Neural cell (in vitro differentiated cells): ENCODE measurements at regions not wholly inside any gene's neighbourhood (a gene's known extent, or its start where the extent isn't known, plus 50 kb on each side); places are given as distances from the start of the nearest gene placed in this dataset.

Source experiments
- H2AFZ ChIP-seq: fragments of 200-600, 300-800 bp; sonication (generic), shearing (Covaris generic); 2 replicates; pipeline ENCODE4 v1.6.0; 2014; ENCODE audit warnings: low read depth, mild to moderate bottlenecking, antibody characterized with exemption, low read length, moderate library complexity
- H3F3A ChIP-seq: fragments of 200-600 bp; shearing (Covaris generic); 2 replicates; pipeline ENCODE4 v1.6.1; 2016; ENCODE audit warnings: mild to moderate bottlenecking, moderate library complexity, mixed read lengths, antibody characterized with exemption, low read length; ENCODE audit not compliant: insufficient read depth, poor library complexity, severe bottlenecking
- H3K27ac ChIP-seq: fragments of 200-600, 300-800 bp; sonication (generic), shearing (Covaris generic); 2 replicates; pipeline ENCODE4 v1.5.1; 2014; ENCODE audit warnings: mild to moderate bottlenecking, low read length, moderate library complexity
- H3K27me3 ChIP-seq: fragments of 300-800, 200-600 bp; sonication (generic), shearing (Covaris generic); 2 replicates; pipeline ENCODE4 v1.6.0; 2014; ENCODE audit warnings: mild to moderate bottlenecking, low read depth, low read length, moderate library complexity; ENCODE audit not compliant: insufficient read depth
- H3K36me3 ChIP-seq: fragments of 300-800, 200-600 bp; sonication (generic), shearing (Covaris generic); 2 replicates; pipeline ENCODE4 v1.5.1; 2014; ENCODE audit warnings: mild to moderate bottlenecking, antibody characterized with exemption, low read length, moderate library complexity; ENCODE audit not compliant: insufficient read depth
- H3K4me2 ChIP-seq: fragments of 300-800, 200-600 bp; sonication (generic), shearing (Covaris generic); 2 replicates; pipeline ENCODE4 v1.6.0; 2014; ENCODE audit warnings: mild to moderate bottlenecking, low read length
- H3K4me3 ChIP-seq: fragments of 300-800, 200-600 bp; sonication (generic), shearing (Covaris generic); 2 replicates; pipeline ENCODE4 v1.5.1; 2014; ENCODE audit warnings: mild to moderate bottlenecking, low read length, moderate library complexity
- H3K79me2 ChIP-seq: fragments of 200-600 bp; shearing (Covaris generic); replicated peaks from 2 replicates; pipeline ENCODE4 v1.6.0; 2014; ENCODE audit warnings: mild to moderate bottlenecking, low read length, moderate library complexity; ENCODE audit not compliant: insufficient read depth
- H3K9ac ChIP-seq: fragments of 300-800, 200-600 bp; sonication (generic), shearing (Covaris generic); 2 replicates; pipeline ENCODE4 v1.6.1; 2016; ENCODE audit warnings: mild to moderate bottlenecking, low read length, mixed read lengths
- H3K9me2 ChIP-seq: fragments of 200-600 bp; shearing (Covaris generic); 2 replicates; pipeline ENCODE4 v1.6.1; 2016; ENCODE audit warnings: mild to moderate bottlenecking, low read length, mixed read lengths; ENCODE audit not compliant: insufficient read depth
- H3K9me3 ChIP-seq: fragments of 200-600, 300-800 bp; sonication (generic), shearing (Covaris generic); 2 replicates; pipeline ENCODE4 v1.6.1; 2016; ENCODE audit warnings: mild to moderate bottlenecking, mixed run types, low read length, moderate library complexity, mixed read lengths
- H4K20me1 ChIP-seq: fragments of 200-600 bp; shearing (Covaris generic); 2 replicates; pipeline ENCODE4 v1.6.1; 2016; ENCODE audit warnings: mild to moderate bottlenecking, mixed run types; ENCODE audit not compliant: insufficient read depth
- EP300 ChIP-seq: fragments of 450-650 bp; conservative IDR thresholded peaks from 2 replicates; pipeline ENCODE4 v1.6.1; 2014; ENCODE audit warnings: antibody characterized with exemption, mild to moderate bottlenecking, moderate library complexity; ENCODE audit not compliant: poor library complexity, severe bottlenecking
- EZH2 ChIP-seq: fragments of 200-600, 300-800 bp; shearing (Covaris generic), sonication (generic); IDR thresholded peaks from 2 replicates; pipeline ENCODE4 v1.6.1; 2014; ENCODE audit warnings: antibody characterized with exemption, low read length, borderline replicate concordance, mild to moderate bottlenecking; ENCODE audit not compliant: insufficient read depth, poor library complexity, severe bottlenecking
- MXI1 ChIP-seq: fragments of 450-650 bp; conservative IDR thresholded peaks from 2 replicates; pipeline ENCODE4 v1.6.1; 2014; ENCODE audit warnings: antibody characterized with exemption, mild to moderate bottlenecking; ENCODE audit not compliant: poor library complexity, severe bottlenecking
- POLR2AphosphoS5 ChIP-seq: IDR thresholded peaks from 2 replicates; pipeline ENCODE4 v1.6.1; 2012
- RAD21 ChIP-seq: fragments of 450-650 bp; conservative IDR thresholded peaks from 2 replicates; pipeline ENCODE4 v1.6.1; 2014; ENCODE audit warnings: antibody characterized with exemption, mild to moderate bottlenecking, moderate library complexity
- SMC3 ChIP-seq: fragments of 450-650 bp; conservative IDR thresholded peaks from 2 replicates; pipeline ENCODE4 v1.6.1; 2014; ENCODE audit warnings: antibody characterized with exemption, mild to moderate bottlenecking, moderate library complexity; ENCODE audit not compliant: poor library complexity
- TAF1 ChIP-seq: IDR thresholded peaks from 2 replicates; pipeline ENCODE4 v1.6.1; 2012; ENCODE audit warnings: low read depth
- TF ChIP-seq, protein P1 (sequence below): IDR thresholded peaks from 2 replicates; pipeline ENCODE4 v1.6.1; 2012; ENCODE audit warnings: borderline replicate concordance
- TF ChIP-seq, protein P2 (sequence below): fragments of 450-650 bp; IDR thresholded peaks from 2 replicates; pipeline ENCODE4 v1.5.1; 2014; ENCODE audit warnings: antibody characterized with exemption, mild to moderate bottlenecking, moderate library complexity; ENCODE audit not compliant: poor library complexity, severe bottlenecking

DNA sequence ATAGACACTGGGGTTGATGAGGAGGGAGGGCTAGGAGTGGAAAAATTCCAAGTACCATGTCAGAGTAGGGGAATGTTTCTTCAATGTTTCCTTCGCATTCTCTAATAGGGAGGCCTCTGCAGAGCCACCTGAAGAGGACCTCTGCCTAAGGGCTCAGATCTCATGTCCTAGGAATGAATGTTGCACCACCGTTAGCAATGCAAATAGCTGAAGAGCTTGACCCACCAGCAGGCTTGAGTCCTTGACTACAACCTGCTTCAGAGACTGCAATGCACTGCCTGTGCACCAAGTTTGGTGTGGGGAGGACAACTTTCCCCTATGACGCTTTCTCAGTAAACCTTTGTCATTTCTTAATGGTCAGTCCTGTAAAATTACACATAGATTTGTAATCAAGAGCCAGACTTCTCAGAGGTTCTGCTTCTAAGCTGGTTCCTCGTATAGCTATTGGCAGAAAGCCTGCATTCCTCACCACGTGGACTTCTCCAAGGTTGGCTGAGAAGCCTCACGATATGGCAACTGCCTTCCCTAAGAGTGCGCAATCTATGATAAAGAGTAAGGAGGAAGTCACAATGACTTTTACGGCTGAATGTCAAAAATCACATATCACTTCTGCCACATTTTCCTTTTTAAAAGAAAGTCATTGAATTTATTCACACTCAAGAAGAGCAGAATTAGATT is 600.7 kb upstream of the PTGER4 start:
- Histone ChIP-seq H3K27ac (no peak overlapping the region), H4K20me1 (no peaks in the 10 kb centered on the region), H3K9me2 (no peaks in the 10 kb centered on the region), H3K4me2 (no peak overlapping the region), H3K79me2 (no peaks in the 10 kb centered on the region), H3K36me3 (no peaks in the 10 kb centered on the region), H3F3A (no peaks in the 10 kb centered on the region), H3K27me3 (no peaks in the 10 kb centered on the region), H3K4me3 (no peak overlapping the region), H3K9me3 (no peaks in the 10 kb centered on the region), H2AFZ (no peak overlapping the region), H3K9ac (no peak overlapping the region)
- no peak for TF ChIP-seq SMC3

DNA sequence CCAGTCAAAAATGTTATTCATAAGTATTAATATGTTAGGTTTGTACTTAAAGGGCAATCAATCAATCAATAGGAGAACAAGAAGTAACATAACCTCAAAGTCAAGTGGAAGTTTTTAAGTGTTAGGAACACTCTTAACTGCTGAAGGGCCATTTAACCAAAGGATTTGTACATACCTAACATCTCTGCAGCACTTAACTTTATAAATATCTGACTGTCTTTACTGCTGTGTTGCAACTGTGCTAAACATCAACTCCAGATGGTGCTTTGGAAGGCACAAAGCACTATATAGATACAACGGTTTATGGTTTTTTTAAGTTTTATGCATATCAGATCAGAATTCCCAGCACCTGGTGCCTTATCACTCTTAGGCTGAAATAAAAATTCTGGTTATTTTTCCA is 604.9 kb upstream of the PTGER4 start:
- Histone ChIP-seq H4K20me1 (no peaks in the 10 kb centered on the region), H3K36me3 (no peaks in the 10 kb centered on the region), H3F3A (no peaks in the 10 kb centered on the region), H3K79me2 (no peaks in the 10 kb centered on the region), H3K4me3 (no peak overlapping the region), H3K4me2 (no peak overlapping the region), H3K27ac (no peak overlapping the region), H3K9me3 (no peaks in the 10 kb centered on the region), H3K9me2 (no peaks in the 10 kb centered on the region), H3K27me3 (no peaks in the 10 kb centered on the region), H2AFZ (no peak overlapping the region), H3K9ac (no peak overlapping the region)
- no peak for TF ChIP-seq SMC3
- TF ChIP-seq TAF1 = no peak
- TF ChIP-seq, protein P1, sequence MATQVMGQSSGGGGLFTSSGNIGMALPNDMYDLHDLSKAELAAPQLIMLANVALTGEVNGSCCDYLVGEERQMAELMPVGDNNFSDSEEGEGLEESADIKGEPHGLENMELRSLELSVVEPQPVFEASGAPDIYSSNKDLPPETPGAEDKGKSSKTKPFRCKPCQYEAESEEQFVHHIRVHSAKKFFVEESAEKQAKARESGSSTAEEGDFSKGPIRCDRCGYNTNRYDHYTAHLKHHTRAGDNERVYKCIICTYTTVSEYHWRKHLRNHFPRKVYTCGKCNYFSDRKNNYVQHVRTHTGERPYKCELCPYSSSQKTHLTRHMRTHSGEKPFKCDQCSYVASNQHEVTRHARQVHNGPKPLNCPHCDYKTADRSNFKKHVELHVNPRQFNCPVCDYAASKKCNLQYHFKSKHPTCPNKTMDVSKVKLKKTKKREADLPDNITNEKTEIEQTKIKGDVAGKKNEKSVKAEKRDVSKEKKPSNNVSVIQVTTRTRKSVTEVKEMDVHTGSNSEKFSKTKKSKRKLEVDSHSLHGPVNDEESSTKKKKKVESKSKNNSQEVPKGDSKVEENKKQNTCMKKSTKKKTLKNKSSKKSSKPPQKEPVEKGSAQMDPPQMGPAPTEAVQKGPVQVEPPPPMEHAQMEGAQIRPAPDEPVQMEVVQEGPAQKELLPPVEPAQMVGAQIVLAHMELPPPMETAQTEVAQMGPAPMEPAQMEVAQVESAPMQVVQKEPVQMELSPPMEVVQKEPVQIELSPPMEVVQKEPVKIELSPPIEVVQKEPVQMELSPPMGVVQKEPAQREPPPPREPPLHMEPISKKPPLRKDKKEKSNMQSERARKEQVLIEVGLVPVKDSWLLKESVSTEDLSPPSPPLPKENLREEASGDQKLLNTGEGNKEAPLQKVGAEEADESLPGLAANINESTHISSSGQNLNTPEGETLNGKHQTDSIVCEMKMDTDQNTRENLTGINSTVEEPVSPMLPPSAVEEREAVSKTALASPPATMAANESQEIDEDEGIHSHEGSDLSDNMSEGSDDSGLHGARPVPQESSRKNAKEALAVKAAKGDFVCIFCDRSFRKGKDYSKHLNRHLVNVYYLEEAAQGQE = no peak
- no peak for TF ChIP-seq EP300
- no peak for TF ChIP-seq POLR2AphosphoS5
- TF ChIP-seq MXI1 = no peak
- TF ChIP-seq, protein P2, sequence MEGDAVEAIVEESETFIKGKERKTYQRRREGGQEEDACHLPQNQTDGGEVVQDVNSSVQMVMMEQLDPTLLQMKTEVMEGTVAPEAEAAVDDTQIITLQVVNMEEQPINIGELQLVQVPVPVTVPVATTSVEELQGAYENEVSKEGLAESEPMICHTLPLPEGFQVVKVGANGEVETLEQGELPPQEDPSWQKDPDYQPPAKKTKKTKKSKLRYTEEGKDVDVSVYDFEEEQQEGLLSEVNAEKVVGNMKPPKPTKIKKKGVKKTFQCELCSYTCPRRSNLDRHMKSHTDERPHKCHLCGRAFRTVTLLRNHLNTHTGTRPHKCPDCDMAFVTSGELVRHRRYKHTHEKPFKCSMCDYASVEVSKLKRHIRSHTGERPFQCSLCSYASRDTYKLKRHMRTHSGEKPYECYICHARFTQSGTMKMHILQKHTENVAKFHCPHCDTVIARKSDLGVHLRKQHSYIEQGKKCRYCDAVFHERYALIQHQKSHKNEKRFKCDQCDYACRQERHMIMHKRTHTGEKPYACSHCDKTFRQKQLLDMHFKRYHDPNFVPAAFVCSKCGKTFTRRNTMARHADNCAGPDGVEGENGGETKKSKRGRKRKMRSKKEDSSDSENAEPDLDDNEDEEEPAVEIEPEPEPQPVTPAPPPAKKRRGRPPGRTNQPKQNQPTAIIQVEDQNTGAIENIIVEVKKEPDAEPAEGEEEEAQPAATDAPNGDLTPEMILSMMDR = no peak
- TF ChIP-seq RAD21 = no peak
- no peak for TF ChIP-seq EZH2

DNA sequence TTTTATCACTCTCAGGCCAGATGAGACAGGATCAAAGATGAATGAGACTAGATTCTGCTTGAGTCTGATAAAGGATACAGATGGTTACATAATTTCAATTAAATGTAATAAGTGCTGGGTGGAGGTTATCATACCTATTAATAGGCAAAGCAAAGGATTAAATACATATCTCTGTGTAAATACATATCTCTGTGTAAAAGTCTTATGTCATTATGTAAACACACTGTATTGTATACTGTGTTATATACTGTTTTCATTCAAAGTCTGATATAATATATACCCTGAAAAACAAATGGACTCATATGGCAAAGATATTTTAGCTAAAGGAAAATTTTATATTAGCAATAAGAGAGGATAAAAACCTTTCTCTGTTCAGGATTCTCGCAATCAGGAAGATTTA is 605.8 kb upstream of the PTGER4 start:
- no peak overlapping the region for H3K27ac ChIP-seq
- no peaks in the 10 kb centered on the region for H3K9me3 ChIP-seq
- no peak overlapping the region for H3K4me2 ChIP-seq
- no peaks in the 10 kb centered on the region for H3K9me2 ChIP-seq
- H4K20me1 ChIP-seq = no peaks in the 10 kb centered on the region
- H3K9ac ChIP-seq = no peak overlapping the region
- no peaks in the 10 kb centered on the region for H3F3A ChIP-seq
- H3K36me3 ChIP-seq = no peaks in the 10 kb centered on the region
- no peak for TF ChIP-seq POLR2AphosphoS5
- no peak for TF ChIP-seq RAD21
- TF ChIP-seq, protein P2 = no peak
- no peak for TF ChIP-seq EZH2
- no peak for TF ChIP-seq TAF1
- TF ChIP-seq, protein P1 = no peak
- no peak for TF ChIP-seq EP300
- no peak for TF ChIP-seq SMC3
- TF ChIP-seq MXI1 = no peak
- no peak overlapping the region for H2AFZ ChIP-seq
- no peaks in the 10 kb centered on the region for H3K79me2 ChIP-seq
- no peak overlapping the region for H3K4me3 ChIP-seq
- H3K27me3 ChIP-seq = no peaks in the 10 kb centered on the region
